HepG2 (cell line): ENCODE measurements at regions not wholly inside any gene's neighbourhood (a gene's known extent, or its start where the extent isn't known, plus 50 kb on each side); places are given as distances from the start of the nearest gene placed in this dataset.

ENCODE experiments used
- ATAC-seq: fragments of 200-7000 bp; cut with Tn5 transposase; 3 replicates; pipeline ENCODE4 v1.9.1; 2020; ENCODE audit warnings: mild to moderate bottlenecking, moderate library complexity
- BruUV-seq: library from RNA; stranded (reverse); fragments of 400-500 nt; replicated peaks from 2 replicates; lab custom pipeline; 2021; lab: Mats Ljungman, UMichigan
- CTCF ChIA-PET: fragments of 300-600 bp; formaldehyde crosslinking; extraction: SDS; loops from one replicate; lab custom pipeline; 2021; ENCODE audit warnings: low total read pairs, inconsistent platforms, low intra/inter-chr PET ratio; lab: Yijun Ruan, JAX
- POLR2A ChIA-PET: fragments of 350-600 bp; sonication (Branson Sonifier 250); formaldehyde crosslinking; loops from one replicate; lab custom pipeline; 2020; ENCODE audit warnings: antibody characterized with exemption, inconsistent platforms; lab: Yijun Ruan, JAX
- DNase-seq: peaks from one replicate; pipeline ENCODE4 v3.0.0-alpha.2; 2015; ENCODE audit warnings: low spot score
- FAIRE-seq: peaks from 3 replicates; lab custom pipeline; 2011; peaks lifted over from hg19 to GRCh38; lab: Jason Lieb, UNC
- H2AFZ ChIP-seq: one replicate; pipeline ENCODE4 v1.6.1; 2011; ENCODE audit warnings: low read length, inconsistent platforms
- H3K27ac ChIP-seq: fragments of 300-600 bp; 3 replicates; pipeline ENCODE4 v1.8.0; 2011; ENCODE audit warnings: mixed run types, mild to moderate bottlenecking, mixed read lengths, low read length, inconsistent platforms; ENCODE audit not compliant: insufficient read depth; ENCODE audit errors: extremely low read length
- H3K27me3 ChIP-seq, 2 experiments: fragments of 200-600 bp in 1 of 2; 2 replicates in 1 of 2; 3 replicates in 1 of 2; pipeline versions ENCODE4 v1.6.0 to v1.8.0; 2011; ENCODE audit warnings: low read length in 2 of 2, mild to moderate bottlenecking in 2 of 2, moderate library complexity in 2 of 2, inconsistent platforms in 1 of 2; ENCODE audit not compliant: insufficient read depth in 2 of 2, control insufficient read depth in 1 of 2
- H3K36me3 ChIP-seq, 2 experiments: fragments of 200-600 bp in 1 of 2; replicated peaks in 1 of 2; 2 replicates in 1 of 2; 3 replicates in 1 of 2; pipeline versions ENCODE4 v1.5.1 to v1.8.0; 2011; ENCODE audit warnings: low read length in 2 of 2, inconsistent platforms in 1 of 2; ENCODE audit not compliant: insufficient read depth in 2 of 2, control insufficient read depth in 1 of 2
- H3K4me1 ChIP-seq: 2 replicates; pipeline ENCODE4 v1.5.1; 2012; ENCODE audit warnings: low read length, inconsistent platforms; ENCODE audit not compliant: insufficient read depth
- H3K4me2 ChIP-seq: 2 replicates; pipeline ENCODE4 v1.6.0; 2011; ENCODE audit warnings: low read depth, low read length, inconsistent platforms
- H3K4me3 ChIP-seq, 3 experiments: fragments of 200-600 bp in 1 of 3; sonication (generic), shearing (Covaris generic) in 1 of 3; replicated peaks in 1 of 3; 2 replicates each; pipeline ENCODE4 v1.5.1; 2011 to 2016; ENCODE audit warnings: low read length in 3 of 3, inconsistent platforms in 2 of 3, low read depth in 2 of 3, mild to moderate bottlenecking in 2 of 3, control low read depth in 1 of 3, mixed read lengths in 1 of 3; ENCODE audit not compliant: insufficient read depth in 1 of 3
- H3K79me2 ChIP-seq: one replicate; pipeline ENCODE4 v1.6.1; 2011; ENCODE audit warnings: low read length, inconsistent platforms; ENCODE audit not compliant: insufficient read depth
- H3K9ac ChIP-seq: 2 replicates; pipeline ENCODE4 v1.6.0; 2011; ENCODE audit warnings: mild to moderate bottlenecking, low read depth, low read length, inconsistent platforms; ENCODE audit not compliant: insufficient read depth
- H3K9me3 ChIP-seq: 2 replicates; pipeline ENCODE4 v1.5.1; 2012; ENCODE audit warnings: mild to moderate bottlenecking, low read length
- H4K20me1 ChIP-seq: 2 replicates; pipeline ENCODE4 v1.6.0; 2011; ENCODE audit warnings: inconsistent platforms, mild to moderate bottlenecking, low read length, moderate library complexity; ENCODE audit not compliant: insufficient read depth
- CCAR2 ChIP-seq: fragments of 200-400 bp; formaldehyde crosslinking; optimal IDR thresholded peaks from 2 replicates; pipeline ENCODE3; 2018; ENCODE audit warnings: low read depth, mild to moderate bottlenecking, low read length, moderate library complexity
- WGBS: methylation state at CpG from one replicate; pipeline ENCODE4 v1.1.6; 2017; ENCODE audit warnings: low lambda C conversion rate; 5-methylcytosine and 5-hydroxymethylcytosine counted together
- in situ Hi-C: cut with HindIII; loops from 2 replicates; pipeline ENCODE4 v1.10.0; 2017; ENCODE audit warnings: low pct_unique_long_range_greater_than_20kb; ENCODE audit not compliant: extremely low pct_ligation_motif_present
- intact Hi-C: fragments of 100-400 bp; cut with micrococcal nuclease; formaldehyde crosslinking; loops from one replicate; pipeline ENCODE4 v1.10.0; 2022; ENCODE audit not compliant: unreplicated experiment
- TF ChIP-seq, protein P1 (sequence below): sonication (generic); formaldehyde crosslinking; IDR thresholded peaks from 2 replicates; pipeline ENCODE4 v1.4.0; 2020; ENCODE audit warnings: missing genetic modification reagents, borderline replicate concordance
- TF ChIP-seq, protein P2 (sequence below): sonication (generic); formaldehyde crosslinking; IDR thresholded peaks from 2 replicates; pipeline ENCODE4 v1.5.0; 2020; ENCODE audit warnings: mild to moderate bottlenecking, missing genetic modification reagents
- TF ChIP-seq, protein P3 (sequence below): sonication (generic); formaldehyde crosslinking; IDR thresholded peaks from 2 replicates; pipeline ENCODE4 v1.5.1; 2020; ENCODE audit warnings: mild to moderate bottlenecking, missing genetic modification reagents, borderline replicate concordance
- TF ChIP-seq, protein P4 (sequence below): sonication (generic); formaldehyde crosslinking; IDR thresholded peaks from 2 replicates; pipeline ENCODE4 v1.5.0; 2020; ENCODE audit warnings: missing genetic modification reagents
- TF ChIP-seq, protein P5 (sequence below): sonication (generic); formaldehyde crosslinking; conservative IDR thresholded peaks from 2 replicates; pipeline ENCODE4 v1.8.1; 2023; ENCODE audit warnings: missing genetic modification reagents

DNA sequence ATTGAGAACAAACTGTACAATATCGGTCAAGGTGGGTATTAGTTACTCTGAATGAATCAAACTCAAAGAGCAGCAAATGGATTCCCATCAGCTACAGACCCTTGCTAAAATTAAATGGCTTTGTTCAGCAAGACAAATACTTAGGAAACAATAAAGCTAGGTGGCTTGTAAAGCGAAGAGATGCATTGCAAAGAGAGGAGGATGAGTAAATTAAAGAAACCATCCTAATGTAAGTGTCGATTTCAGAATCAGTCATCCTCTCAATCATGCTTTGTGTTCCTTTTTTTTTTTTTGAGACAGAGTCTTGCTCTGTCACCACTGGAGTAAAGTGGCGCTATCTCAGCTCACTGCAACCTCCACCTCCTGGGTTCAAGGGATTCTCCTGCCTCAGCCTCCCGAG lies 359.2 kb upstream of the ZNF462 start (continued):
- TF ChIP-seq, protein P1, sequence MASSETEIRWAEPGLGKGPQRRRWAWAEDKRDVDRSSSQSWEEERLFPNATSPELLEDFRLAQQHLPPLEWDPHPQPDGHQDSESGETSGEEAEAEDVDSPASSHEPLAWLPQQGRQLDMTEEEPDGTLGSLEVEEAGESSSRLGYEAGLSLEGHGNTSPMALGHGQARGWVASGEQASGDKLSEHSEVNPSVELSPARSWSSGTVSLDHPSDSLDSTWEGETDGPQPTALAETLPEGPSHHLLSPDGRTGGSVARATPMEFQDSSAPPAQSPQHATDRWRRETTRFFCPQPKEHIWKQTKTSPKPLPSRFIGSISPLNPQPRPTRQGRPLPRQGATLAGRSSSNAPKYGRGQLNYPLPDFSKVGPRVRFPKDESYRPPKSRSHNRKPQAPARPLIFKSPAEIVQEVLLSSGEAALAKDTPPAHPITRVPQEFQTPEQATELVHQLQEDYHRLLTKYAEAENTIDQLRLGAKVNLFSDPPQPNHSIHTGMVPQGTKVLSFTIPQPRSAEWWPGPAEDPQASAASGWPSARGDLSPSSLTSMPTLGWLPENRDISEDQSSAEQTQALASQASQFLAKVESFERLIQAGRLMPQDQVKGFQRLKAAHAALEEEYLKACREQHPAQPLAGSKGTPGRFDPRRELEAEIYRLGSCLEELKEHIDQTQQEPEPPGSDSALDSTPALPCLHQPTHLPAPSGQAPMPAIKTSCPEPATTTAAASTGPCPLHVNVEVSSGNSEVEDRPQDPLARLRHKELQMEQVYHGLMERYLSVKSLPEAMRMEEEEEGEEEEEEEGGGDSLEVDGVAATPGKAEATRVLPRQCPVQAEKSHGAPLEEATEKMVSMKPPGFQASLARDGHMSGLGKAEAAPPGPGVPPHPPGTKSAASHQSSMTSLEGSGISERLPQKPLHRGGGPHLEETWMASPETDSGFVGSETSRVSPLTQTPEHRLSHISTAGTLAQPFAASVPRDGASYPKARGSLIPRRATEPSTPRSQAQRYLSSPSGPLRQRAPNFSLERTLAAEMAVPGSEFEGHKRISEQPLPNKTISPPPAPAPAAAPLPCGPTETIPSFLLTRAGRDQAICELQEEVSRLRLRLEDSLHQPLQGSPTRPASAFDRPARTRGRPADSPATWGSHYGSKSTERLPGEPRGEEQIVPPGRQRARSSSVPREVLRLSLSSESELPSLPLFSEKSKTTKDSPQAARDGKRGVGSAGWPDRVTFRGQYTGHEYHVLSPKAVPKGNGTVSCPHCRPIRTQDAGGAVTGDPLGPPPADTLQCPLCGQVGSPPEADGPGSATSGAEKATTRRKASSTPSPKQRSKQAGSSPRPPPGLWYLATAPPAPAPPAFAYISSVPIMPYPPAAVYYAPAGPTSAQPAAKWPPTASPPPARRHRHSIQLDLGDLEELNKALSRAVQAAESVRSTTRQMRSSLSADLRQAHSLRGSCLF = no peak

DNA sequence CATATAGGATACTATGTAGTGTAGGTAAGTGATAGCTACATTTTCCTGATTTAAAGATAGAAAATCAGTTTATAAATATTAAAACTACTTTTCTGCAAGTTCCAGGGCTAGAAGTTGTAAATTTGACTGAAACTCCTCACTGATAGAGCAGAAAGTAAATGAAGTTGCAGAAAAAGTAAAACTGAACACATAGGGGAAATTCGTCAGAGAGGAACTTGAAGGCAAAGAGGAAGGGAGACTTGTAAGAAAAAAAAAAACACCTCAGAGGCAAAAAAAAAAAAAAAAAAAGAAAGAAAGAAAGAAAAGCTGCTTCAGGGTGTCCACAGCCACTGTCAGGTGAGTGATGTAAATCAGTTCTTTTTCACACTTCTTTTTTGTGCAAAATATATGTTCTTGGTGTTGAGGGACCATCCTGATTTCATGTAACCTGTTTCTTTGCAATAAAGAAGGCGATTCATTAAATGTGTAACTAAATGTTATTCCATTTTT lies 336.2 kb upstream of the ZNF462 start:
- no peak for DNase-seq
- Histone ChIP-seq H3K4me2 (no peak overlapping the region), H3K9me3 (no peaks in the 10 kb centered on the region), H3K4me3 (no peak overlapping the region), H3K4me1 (no peaks in the 10 kb centered on the region), H4K20me1 (no peaks in the 10 kb centered on the region), H3K27me3 (no peaks in the 10 kb centered on the region), H3K36me3 (no peaks in the 10 kb centered on the region), H3K27ac (no peak overlapping the region), H3K9ac (no peak overlapping the region), H3K79me2 (no peaks in the 10 kb centered on the region), H2AFZ (no peak overlapping the region)
- intact Hi-C loops (no loop called here), in situ Hi-C loops (no loop called here)
- ChIA-PET CTCF (no interaction called here), POLR2A (no interaction called here)
- WGBS = 3% methylated on average over 2 of the region's 2 CpGs
- no peak for ATAC-seq
- no peak for FAIRE-seq
- BruUV-seq = no TSS peak
- TF ChIP-seq, protein P2, sequence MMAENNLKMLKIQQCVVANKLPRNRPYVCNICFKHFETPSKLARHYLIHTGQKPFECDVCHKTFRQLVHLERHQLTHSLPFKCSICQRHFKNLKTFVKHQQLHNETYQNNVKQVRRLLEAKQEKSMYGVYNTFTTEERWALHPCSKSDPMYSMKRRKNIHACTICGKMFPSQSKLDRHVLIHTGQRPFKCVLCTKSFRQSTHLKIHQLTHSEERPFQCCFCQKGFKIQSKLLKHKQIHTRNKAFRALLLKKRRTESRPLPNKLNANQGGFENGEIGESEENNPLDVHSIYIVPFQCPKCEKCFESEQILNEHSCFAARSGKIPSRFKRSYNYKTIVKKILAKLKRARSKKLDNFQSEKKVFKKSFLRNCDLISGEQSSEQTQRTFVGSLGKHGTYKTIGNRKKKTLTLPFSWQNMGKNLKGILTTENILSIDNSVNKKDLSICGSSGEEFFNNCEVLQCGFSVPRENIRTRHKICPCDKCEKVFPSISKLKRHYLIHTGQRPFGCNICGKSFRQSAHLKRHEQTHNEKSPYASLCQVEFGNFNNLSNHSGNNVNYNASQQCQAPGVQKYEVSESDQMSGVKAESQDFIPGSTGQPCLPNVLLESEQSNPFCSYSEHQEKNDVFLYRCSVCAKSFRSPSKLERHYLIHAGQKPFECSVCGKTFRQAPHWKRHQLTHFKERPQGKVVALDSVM = no peak
- TF ChIP-seq, protein P3, sequence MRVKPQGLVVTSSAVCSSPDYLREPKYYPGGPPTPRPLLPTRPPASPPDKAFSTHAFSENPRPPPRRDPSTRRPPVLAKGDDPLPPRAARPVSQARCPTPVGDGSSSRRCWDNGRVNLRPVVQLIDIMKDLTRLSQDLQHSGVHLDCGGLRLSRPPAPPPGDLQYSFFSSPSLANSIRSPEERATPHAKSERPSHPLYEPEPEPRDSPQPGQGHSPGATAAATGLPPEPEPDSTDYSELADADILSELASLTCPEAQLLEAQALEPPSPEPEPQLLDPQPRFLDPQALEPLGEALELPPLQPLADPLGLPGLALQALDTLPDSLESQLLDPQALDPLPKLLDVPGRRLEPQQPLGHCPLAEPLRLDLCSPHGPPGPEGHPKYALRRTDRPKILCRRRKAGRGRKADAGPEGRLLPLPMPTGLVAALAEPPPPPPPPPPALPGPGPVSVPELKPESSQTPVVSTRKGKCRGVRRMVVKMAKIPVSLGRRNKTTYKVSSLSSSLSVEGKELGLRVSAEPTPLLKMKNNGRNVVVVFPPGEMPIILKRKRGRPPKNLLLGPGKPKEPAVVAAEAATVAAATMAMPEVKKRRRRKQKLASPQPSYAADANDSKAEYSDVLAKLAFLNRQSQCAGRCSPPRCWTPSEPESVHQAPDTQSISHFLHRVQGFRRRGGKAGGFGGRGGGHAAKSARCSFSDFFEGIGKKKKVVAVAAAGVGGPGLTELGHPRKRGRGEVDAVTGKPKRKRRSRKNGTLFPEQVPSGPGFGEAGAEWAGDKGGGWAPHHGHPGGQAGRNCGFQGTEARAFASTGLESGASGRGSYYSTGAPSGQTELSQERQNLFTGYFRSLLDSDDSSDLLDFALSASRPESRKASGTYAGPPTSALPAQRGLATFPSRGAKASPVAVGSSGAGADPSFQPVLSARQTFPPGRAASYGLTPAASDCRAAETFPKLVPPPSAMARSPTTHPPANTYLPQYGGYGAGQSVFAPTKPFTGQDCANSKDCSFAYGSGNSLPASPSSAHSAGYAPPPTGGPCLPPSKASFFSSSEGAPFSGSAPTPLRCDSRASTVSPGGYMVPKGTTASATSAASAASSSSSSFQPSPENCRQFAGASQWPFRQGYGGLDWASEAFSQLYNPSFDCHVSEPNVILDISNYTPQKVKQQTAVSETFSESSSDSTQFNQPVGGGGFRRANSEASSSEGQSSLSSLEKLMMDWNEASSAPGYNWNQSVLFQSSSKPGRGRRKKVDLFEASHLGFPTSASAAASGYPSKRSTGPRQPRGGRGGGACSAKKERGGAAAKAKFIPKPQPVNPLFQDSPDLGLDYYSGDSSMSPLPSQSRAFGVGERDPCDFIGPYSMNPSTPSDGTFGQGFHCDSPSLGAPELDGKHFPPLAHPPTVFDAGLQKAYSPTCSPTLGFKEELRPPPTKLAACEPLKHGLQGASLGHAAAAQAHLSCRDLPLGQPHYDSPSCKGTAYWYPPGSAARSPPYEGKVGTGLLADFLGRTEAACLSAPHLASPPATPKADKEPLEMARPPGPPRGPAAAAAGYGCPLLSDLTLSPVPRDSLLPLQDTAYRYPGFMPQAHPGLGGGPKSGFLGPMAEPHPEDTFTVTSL = no peak
- no peak for TF ChIP-seq CCAR2
- TF ChIP-seq, protein P4, sequence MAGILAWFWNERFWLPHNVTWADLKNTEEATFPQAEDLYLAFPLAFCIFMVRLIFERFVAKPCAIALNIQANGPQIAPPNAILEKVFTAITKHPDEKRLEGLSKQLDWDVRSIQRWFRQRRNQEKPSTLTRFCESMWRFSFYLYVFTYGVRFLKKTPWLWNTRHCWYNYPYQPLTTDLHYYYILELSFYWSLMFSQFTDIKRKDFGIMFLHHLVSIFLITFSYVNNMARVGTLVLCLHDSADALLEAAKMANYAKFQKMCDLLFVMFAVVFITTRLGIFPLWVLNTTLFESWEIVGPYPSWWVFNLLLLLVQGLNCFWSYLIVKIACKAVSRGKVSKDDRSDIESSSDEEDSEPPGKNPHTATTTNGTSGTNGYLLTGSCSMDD = no peak
- TF ChIP-seq, protein P5, sequence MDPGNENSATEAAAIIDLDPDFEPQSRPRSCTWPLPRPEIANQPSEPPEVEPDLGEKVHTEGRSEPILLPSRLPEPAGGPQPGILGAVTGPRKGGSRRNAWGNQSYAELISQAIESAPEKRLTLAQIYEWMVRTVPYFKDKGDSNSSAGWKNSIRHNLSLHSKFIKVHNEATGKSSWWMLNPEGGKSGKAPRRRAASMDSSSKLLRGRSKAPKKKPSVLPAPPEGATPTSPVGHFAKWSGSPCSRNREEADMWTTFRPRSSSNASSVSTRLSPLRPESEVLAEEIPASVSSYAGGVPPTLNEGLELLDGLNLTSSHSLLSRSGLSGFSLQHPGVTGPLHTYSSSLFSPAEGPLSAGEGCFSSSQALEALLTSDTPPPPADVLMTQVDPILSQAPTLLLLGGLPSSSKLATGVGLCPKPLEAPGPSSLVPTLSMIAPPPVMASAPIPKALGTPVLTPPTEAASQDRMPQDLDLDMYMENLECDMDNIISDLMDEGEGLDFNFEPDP (CRISPR knock-in tag) = no peak
